HG03469 (cell line): ENCODE measurements at regions not wholly inside any gene's neighbourhood (a gene's known extent, or its start where the extent isn't known, plus 50 kb on each side); places are given as distances from the start of the nearest gene placed in this dataset.
A peak's percentile ranks its signal among the peaks of the same experiment; 100 is the strongest.
"Not testable (repeated sequence)": the region's sequence is repeated elsewhere in the genome, so short reads cannot be mapped to it uniquely, and the experiment has no call there.

ENCODE experiments used
- ATAC-seq: cut with Tn5 transposase; IDR thresholded peaks from one replicate; pipeline ENCODE4 v1.9.1; 2021; ENCODE audit warnings: mild to moderate bottlenecking, moderate library complexity, moderate number of reproducible peaks; ENCODE audit not compliant: unreplicated experiment

DNA sequence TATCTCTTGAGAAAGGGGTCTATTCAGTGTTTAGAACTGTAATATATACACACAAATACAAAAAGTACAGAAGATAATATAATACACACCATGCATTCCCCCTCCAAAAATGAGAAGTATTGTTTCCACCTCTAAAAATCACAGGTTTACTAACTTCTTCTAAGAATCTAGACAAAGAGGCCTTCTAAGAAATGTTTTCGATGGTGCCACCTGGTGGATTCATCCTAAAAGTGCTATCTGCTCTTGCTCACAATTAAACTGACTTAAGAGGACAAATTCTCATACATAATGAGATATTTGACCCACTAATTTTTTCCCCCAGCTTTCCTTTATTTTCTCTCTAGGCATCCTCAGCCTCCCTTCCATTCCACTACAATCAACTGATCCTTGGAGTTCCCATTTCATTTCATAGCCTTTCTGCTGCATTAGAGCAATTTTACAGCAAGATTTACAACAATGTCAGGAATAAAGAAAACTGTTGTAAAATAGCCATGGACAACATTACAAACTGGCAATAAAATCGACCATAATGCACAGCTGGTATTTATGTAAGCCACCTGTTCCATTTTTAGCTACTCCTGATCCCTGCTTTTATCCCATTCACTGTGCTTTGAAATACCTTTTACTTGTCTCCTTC lies 124.6 kb downstream of the ARRDC4 start:
- no peak for ATAC-seq

DNA sequence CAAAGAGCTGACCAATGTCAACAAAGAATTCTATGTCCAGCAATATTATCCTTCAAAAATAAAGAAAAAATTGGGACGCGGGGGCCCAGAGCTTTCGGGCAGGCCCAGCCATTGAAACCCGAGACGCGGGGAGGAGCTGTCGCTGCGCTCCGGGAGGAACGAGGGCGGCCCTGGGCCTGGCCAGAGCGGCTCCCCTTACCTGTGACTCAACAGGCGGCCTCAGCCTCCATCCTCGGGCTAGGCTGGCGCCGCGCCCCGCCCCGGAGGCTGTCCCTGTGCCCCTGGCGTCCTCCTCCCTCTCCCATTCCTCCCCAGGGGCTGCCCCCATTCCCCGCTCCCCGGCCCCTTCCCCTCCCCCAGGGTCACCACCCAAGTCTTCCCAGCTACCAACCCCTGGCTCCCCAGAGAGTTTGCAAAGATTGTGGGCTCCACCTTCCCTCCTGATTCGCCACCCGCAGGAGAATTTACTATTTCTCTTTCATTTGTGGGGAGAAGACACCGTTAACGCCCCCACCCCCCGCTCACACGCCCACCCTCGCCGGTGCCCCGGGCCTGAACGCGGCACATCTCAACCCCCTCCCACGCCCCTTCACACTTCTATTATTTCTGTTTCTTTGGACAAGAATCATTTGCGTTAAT lies 127.9 kb downstream of the ARRDC4 start:
- peak; percentile 56 for ATAC-seq

DNA sequence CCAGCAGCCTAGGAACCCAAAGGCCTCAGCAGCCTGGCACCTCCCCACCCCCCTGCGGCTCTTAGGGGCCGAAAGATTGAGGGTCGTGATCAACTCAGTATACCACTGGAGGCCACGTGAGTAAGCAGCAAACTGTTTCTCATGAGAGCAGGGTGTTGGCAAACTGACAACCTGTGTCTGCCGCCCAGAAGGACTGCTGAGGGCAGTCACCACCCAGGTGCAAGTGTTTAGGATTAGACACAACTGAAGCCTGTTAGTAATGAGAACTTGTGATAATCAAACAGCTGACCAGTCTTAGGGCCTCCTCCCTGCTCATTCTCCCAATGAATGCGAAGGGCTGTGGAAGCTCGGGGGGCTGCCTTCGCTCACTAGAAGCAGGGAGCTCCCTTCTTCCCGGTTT lies 128.8 kb downstream of the ARRDC4 start:
- not testable (repeated sequence) for ATAC-seq

DNA sequence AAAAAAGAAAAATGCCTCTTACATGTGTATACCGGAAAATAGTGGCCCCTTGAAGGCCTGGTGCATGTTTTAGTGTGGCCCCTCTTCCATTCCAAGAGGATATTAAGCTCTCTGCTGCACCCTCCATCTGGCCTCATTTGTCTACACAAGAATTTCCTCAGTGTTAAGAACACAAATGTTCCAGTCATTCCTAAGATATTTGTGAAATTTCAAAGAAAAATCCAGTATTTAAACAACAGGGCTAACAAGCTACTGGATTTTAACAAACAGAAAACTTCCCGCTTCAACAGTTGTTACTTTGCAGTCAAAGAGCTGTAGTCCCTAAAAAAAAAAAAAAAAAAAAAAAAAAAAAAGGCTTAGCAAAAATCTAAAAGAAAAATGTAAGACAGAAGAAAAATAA lies 137.5 kb downstream of the ARRDC4 start:
- not testable (repeated sequence) for ATAC-seq

DNA sequence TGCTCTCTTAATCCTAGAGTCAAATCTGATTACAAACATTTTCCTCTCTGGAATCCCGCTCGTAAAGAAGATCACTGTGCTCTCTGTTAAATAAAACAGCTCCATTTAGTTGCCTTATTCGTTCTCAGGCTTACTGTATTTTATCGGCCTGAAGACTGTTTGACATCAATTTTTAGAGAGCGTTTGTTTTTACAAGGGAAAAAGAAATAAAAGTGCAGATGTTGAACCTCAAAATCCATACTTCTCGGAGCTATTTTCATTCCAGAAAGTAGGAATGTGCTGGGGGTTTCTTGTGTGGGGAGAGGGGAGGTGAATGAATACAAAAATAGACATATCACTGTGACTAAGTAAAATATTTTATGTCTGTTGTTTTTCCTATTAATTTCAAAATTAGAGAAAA lies 140.1 kb downstream of the ARRDC4 start:
- ATAC-seq, result not testable (repeated sequence)

DNA sequence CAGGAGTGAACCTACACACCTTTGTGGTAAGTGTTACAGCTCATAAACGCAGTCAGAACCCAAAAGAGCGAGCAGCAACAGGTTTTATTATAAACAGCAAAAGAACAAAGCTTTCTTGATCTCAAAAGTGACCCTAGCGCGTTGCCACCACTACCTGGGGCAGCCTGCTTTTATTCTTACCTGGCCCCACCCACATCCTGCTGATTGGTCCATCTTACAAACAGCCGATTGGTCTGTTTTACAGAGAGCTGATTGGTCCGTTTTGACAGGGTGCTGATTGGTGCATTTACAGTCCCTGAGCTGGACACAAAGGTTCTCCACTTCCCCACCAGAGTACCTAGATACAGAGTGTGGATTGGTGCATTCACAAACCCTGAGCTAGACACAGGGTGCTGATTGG lies 143.1 kb downstream of the ARRDC4 start:
- ATAC-seq, result no peak

DNA sequence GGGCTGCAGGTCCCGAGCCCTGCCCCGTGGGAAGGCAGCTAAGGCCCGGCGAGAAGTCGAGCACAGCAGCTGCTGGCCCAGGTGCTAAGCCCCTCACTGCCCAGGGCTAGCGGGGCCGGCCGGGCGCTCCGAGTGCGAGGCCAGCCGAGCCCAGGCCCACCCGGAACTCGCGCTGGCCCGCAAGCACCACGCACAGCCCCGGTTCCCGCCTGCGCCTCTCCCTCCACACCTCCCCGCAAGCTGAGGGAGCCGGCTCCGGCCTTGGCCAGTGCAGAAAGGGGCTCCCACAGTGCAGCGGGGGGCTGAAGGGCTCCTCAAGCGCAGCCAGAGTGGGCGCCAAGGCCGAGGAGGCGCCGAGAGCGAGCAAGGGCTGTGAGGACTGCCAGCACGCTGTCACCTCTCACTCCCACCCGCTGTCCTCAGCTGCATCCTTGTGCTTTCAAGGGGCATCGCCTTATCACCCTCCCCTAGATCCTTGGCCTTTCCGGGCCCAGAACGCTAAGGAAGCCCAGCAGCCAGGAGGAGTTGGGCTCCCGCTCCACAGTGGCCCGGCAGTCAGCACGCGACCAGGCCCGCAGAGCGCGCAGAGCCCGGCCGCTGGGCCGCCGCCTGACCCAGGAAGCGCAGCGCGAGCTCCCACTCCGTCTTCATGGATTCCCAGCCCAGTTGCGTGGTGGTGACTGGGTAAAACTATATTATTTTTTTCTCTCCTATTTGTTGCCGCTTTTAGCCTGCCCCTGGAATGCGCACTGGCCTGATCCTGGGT lies 144.1 kb downstream of the ARRDC4 start:
- ATAC-seq, result not testable (repeated sequence)

DNA sequence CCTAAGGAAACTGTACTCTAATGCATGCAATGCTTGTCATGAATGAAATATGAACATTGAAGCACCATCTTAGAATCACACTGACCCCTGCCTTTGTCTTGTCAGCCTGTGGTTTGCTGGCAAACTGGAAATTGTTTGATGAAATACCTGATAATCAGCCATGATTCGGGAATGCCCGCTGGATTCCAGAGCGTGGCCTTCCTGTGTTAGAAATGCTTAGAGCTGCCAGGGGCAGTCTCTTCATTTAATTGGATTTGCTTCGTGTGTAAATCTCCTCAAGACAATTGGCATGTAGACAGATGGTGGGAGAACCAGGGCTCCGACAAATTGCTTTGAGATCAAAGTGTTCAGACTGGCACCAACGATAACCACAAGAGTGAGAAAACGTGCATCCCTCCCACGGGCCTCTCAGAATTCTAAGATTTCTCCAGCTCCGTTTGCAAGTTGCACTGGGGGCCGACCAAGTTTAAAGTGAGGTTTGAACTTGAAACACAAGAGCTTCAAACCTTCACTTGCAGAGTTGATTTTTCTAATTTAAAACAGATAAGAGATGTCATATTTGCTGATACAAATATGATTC lies 146.2 kb downstream of the ARRDC4 start:
- ATAC-seq, result not testable (repeated sequence)

DNA sequence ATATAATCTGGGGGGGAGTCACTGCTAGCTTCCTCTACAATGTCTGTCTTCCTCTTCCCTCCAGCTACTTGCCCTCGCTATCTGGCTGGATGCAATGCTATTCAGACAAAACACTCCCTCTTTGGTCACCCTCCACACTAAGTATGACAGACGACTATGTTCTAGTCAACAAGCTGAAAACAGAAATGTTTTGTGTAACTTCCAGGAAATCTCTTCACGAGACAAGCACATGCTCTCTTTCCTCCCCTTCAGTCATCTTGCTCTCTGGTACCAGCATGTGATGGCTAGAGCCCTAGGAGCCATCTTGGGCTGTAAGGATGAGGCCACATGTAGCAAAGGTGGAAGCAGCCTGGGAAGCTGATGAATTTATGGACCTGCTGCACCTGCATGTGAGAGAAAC lies 151.3 kb downstream of the ARRDC4 start:
- ATAC-seq, result no peak

DNA sequence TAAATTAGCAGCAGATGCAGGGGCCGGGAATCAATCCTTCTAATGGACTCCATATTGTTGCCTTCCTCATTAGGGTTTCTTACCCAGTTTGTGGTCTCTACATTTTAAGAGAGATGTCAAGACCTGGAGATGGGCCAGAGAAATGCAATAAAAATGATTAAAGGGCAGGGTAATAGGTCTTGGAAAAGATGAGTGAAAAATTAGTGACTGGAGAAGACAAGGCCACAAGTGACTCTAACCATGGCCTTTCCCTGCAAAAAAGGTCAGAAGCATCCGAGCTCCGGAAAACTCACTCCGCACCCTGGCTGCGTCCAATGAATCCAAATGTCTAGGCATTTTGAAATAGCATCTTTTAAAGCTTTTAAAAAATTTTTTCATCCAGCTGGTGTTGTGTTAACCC lies 152.8 kb downstream of the ARRDC4 start:
- ATAC-seq, result no peak

DNA sequence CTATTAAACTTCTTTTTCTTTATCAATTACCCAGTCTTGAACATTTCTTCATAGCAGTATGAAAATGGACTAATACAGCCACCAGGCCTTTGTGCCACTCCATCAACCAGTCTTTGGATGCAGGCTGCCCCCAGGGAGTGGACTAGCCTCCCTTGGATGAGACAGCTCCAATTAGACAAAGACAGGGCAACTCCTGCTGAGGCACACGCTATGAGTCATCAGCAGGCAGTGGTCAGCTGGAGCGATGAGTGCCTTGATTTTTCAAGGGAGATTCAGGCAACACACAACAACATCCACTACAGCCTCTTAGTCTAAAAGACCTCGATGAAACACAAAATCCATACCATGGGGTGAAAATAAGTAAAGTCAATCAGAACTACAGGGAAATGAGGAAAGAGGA lies 160.1 kb downstream of the ARRDC4 start:
- ATAC-seq, result no peak

DNA sequence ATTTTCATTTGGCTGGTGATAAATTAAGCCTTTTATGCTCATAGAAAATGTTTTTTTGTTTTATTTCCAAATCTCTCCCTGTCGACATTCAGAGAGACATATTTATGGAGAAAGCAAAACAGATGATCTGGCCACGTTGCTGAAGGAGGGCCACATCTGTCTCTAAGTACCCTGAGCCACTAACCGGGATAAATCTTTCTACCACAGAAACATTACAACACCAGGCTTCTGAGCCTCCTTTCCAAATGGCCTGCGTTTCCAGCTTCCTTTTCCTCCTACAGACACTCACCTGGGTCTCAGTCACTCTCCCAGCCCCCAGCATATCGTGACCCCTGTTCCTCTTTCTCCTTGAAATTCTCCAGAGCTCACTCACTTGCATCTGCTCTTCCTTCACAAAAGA lies 161.0 kb downstream of the ARRDC4 start:
- ATAC-seq, result no peak

DNA sequence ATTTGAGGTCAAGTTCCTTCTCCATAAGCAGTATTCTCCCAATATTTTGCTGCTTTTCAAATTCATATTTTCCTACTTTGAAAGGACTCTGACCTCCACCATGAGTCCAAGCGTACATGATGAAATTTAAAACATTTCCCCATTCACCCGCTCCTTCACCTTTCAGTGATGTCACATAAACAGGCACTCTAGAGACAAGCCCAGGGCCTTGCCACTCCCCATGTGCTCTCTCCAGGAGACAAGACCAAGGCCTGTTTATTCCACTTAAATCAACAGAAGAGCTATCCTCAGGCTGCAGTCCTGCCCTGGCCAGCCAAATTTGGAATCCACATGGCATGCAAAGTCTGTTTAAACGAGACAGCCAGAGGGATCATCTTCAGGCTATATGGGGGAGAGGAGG lies 161.5 kb downstream of the ARRDC4 start:
- ATAC-seq, result no peak

DNA sequence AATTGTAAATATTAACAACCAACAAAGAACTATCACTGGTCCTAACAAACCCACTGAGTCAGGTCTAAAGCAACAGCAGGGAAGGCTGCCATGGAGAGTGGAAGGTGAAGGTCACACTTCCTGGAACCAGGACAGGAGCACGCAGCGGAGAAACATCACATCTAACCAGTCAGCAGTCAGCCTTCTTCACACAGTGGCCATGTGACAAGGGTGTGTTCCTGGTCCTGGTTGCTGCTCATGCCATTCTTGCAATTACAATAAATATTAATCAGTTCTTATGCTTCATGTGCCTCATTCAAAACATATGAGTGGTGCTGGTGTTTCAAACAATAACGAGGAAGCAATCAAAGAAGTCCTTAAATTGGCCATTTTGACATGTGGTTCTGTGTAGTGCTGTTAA lies 162.8 kb downstream of the ARRDC4 start:
- ATAC-seq, result no peak

DNA sequence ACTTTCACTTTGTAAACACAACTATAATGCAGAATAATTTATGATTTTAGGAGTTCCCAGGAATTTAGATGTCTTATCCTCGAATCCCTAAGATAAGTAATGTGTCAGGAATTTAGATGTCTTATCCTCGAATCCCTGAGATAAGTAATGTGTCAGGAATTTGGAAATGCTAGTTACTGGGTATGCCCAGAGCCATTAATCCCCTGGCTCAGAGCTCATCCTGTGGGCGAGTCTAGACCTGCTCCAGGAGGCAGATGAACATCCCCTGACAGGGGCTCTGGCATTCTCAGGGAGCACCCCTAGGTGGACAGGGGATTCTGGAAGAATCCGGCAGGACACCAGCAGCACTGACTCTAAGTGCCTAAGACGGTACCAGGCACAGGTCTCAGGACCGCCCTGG lies 163.3 kb downstream of the ARRDC4 start:
- no peak for ATAC-seq

DNA sequence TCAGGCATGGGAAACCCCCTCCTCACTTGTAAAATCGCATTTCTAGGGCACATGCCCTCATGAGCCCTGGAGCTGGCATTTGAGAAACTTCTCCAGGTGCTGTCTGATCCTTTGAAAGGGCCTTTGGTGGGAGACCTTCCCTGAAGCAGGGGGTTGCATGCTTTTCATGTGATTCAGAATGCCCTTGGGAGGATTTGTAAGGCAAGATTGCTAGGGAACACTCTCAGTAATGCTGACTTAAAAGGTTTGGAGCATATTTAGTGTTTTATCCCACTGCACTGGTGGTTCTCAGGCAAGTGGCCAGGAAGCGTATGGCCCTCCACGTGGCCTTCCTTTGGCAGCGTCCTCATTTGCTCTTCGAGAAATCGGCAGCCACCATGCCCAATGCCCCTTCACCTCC lies 164.1 kb downstream of the ARRDC4 start:
- no peak for ATAC-seq

DNA sequence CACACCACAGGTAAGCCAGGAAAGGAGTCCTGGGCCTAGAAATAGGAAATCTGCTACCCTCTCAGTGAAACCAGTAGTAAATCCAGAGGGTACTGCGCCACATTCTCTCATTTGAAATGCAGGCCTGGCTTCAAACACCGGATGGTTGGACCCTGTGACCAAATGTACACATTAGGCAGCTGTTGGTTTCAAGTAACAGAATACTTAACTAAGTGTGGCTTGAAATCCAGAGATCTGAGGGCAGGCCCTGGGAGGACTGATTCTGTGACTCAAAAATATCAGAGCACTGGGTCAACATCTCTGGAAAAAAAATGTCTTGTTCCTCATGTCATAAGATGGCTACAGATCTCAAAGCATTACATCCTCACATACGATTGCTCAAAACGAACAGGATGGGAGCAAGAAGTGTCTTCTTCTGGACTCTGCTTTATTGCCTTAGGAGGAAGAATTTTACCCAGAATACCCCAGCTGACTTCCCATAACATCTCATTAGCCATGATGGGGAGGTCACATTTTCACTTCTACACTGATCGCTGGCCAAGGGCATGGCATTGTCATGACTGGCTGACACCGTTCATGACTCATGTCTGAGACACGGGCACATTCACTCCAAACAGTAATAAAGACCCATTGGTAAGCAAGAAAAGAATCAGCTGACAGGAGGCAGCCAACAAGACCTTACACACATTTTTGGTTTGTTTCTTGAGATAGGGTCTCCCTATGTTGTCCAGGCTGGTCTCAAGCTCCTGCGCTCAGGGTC lies 166.0 kb downstream of the ARRDC4 start:
- ATAC-seq, result no peak

DNA sequence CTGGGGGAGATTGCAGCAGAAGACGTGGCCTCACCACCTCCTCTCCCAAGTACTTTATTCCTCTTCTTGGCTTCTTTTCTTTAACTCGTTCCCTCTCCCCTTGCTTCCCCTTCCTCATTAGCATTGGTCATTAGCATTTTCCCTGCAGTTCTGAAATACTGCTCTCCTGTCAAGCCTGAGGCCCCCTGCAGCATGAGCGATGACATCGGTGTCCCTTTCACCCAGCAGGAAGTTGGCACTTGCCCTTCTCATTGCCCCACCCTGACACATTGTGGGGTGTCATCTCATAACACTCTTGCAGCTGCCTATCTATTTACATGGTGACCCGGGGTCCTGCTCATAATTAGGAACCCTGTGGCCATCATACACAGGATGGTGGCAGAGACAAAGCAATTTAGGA lies 167.1 kb downstream of the ARRDC4 start:
- ATAC-seq, result no peak

DNA sequence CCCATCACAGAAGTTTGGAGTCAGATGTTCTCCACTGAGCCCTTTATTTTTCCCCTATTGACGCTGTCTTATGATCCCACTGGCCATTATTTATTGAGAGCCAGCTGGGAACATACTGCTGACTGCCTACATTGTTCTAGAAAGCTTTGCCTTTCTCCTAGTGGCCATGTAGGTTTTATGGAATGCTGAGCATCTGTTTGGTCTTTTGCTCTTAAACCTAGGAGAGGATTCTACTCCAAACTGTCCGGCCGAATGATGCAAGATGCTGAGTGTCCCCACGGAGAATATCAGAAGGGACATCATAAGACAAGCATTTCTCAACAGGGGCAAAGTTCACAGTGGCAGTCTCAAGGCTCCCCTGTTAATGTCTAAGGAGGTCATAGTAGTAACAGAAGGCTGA lies 171.4 kb downstream of the ARRDC4 start:
- ATAC-seq, result no peak

DNA sequence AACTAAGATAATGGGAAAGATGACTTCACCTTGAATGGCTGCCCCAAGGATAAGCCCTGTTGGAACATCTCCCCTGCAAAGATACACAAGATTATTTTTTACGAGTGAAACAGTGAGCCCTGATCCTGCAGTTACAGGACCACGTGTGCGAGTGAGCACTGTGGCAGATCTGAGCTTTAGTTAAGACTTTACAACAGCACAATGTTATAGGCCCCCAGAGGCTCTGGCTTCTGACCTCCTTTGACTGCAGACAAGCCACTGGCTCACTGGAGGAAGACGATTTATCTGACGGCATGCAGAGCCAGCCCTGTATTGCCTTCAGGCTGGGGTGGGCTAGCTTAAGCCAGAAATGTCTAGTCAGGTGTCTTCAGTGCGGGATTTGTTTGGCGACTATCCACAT lies 174.4 kb downstream of the ARRDC4 start:
- ATAC-seq, result no peak

DNA sequence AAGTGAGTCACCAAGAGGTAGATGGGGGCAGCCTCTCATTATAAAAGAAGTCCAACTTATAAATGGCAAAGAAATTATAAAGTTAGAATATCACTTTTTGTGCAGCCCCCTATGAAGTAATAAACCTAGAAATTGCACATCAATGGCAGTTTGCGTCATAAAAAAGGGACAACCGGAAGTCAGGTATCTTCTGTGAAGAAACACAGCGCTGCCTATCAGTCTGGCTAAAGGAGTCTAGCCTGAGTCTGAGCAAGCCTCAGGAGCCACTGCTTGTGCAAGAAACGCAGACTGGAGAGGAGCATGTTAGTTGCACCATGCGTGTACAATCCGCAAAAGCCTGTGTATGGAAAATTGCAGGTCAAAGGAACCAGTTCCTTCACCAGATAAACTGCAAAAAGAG lies 178.4 kb downstream of the ARRDC4 start:
- no peak for ATAC-seq
